Tibial nerve (tissue), 4 donors: ENCODE measurements at regions not wholly inside any gene's neighbourhood (a gene's known extent, or its start where the extent isn't known, plus 50 kb on each side); places are given as distances from the start of the nearest gene placed in this dataset.

Experiments used
- EP300 ChIP-seq, 2 donors: sonication (generic); formaldehyde crosslinking; IDR thresholded peaks; one replicate each; pipeline ENCODE4 v1.6.1; 2017; ENCODE audit warnings: antibody characterized with exemption in 2 of 2, mild to moderate bottlenecking in 1 of 2
- POLR2A ChIP-seq, 2 donors: fragments of 450-650 bp; IDR thresholded peaks; one replicate each; pipeline ENCODE4 v1.6.1; 2017; ENCODE audit warnings: antibody characterized with exemption in 2 of 2, mild to moderate bottlenecking in 2 of 2, moderate library complexity in 2 of 2
- TF ChIP-seq, protein P1 (sequence below), 5 experiments: fragments of 200-600 bp in 3 of 5; fragments of 450-650 bp in 2 of 5; sonication (generic) in 3 of 5; IDR thresholded peaks; one replicate each; pipeline ENCODE4 v1.5.1; 2016 to 2019; ENCODE audit warnings: antibody characterized with exemption in 5 of 5, mild to moderate bottlenecking in 3 of 5, moderate library complexity in 2 of 5

DNA sequence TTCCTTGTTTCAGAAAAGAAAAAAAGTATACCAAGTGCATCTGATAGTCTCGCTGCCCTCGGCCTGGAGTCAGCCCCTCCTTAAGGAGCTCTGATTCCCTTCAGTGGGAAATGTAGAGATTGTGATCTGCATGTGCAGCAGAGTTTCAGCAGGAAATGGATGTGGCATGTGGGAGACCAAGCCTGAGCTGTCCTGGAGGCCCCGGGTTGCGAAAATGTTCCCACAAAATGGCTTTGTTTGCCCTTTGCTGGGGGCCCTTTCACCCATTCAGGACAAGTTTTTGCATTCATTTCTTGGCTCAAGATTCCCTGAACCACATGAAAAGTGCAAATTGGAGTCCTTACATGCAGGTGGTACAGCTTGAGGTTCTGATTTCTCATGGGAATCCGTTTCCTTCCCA, 230.9 kb downstream of the GADD45G start:
- TF ChIP-seq EP300 (IDR thresholded peaks at IDR 0.05) = no peak
- TF ChIP-seq, protein P1, sequence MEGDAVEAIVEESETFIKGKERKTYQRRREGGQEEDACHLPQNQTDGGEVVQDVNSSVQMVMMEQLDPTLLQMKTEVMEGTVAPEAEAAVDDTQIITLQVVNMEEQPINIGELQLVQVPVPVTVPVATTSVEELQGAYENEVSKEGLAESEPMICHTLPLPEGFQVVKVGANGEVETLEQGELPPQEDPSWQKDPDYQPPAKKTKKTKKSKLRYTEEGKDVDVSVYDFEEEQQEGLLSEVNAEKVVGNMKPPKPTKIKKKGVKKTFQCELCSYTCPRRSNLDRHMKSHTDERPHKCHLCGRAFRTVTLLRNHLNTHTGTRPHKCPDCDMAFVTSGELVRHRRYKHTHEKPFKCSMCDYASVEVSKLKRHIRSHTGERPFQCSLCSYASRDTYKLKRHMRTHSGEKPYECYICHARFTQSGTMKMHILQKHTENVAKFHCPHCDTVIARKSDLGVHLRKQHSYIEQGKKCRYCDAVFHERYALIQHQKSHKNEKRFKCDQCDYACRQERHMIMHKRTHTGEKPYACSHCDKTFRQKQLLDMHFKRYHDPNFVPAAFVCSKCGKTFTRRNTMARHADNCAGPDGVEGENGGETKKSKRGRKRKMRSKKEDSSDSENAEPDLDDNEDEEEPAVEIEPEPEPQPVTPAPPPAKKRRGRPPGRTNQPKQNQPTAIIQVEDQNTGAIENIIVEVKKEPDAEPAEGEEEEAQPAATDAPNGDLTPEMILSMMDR (IDR thresholded peaks at IDR 0.05) = no peak
- TF ChIP-seq POLR2A (IDR thresholded peaks at IDR 0.05) = no peak
